A673 (cell line): ENCODE measurements at regions not wholly inside any gene's neighbourhood (a gene's known extent, or its start where the extent isn't known, plus 50 kb on each side); places are given as distances from the start of the nearest gene placed in this dataset.

Experiments used
- BruUV-seq: library from RNA; stranded (reverse); fragments of 400-500 nt; replicated peaks from 2 replicates; lab custom pipeline; 2021; lab: Mats Ljungman, UMichigan
- CTCF ChIA-PET: fragments of 300-600 bp; sonication (Branson Sonifier 250); formaldehyde crosslinking; loops from one replicate; lab custom pipeline; 2022; ENCODE audit warnings: antibody characterized with exemption; lab: Charles Lee
- POLR2A ChIA-PET: fragments of 300-600 bp; sonication (Branson Sonifier 250); formaldehyde crosslinking; loops from one replicate; lab custom pipeline; 2022; ENCODE audit warnings: antibody characterized with exemption; ENCODE audit not compliant: low non-redundant PET; lab: Charles Lee
- DNase-seq: peaks from one replicate; pipeline ENCODE4 v3.0.0-alpha.2; 2015; ENCODE audit warnings: low spot score
- H3K27ac ChIP-seq: fragments of 200-600 bp; sonication (generic); 2 replicates; pipeline ENCODE4 v1.5.1; 2016; ENCODE audit warnings: mixed run types, low read depth, mild to moderate bottlenecking, mixed read lengths, antibody characterized with exemption, low read length; ENCODE audit not compliant: poor library complexity, severe bottlenecking
- H3K27me3 ChIP-seq: fragments of 200-600 bp; sonication (generic); replicated peaks from 2 replicates; pipeline ENCODE4 v1.6.1; 2017; ENCODE audit warnings: mixed run types, low read depth, mild to moderate bottlenecking, mixed read lengths, antibody characterized with exemption, low read length; ENCODE audit not compliant: insufficient read depth, poor library complexity
- H3K36me3 ChIP-seq: fragments of 200-600 bp; sonication (generic); 2 replicates; pipeline ENCODE4 v1.6.1; 2016; ENCODE audit warnings: mixed run types, mild to moderate bottlenecking, mixed read lengths, antibody characterized with exemption, low read length; ENCODE audit not compliant: insufficient read depth, poor library complexity, severe bottlenecking
- H3K4me1 ChIP-seq: fragments of 200-600 bp; sonication (generic); 2 replicates; pipeline ENCODE4 v1.6.1; 2017; ENCODE audit warnings: mixed run types, mild to moderate bottlenecking, mixed read lengths, antibody characterized with exemption, low read length; ENCODE audit not compliant: insufficient read depth, poor library complexity, severe bottlenecking
- H3K4me3 ChIP-seq: fragments of 200-600 bp; sonication (generic); 2 replicates; pipeline ENCODE4 v1.5.1; 2016; ENCODE audit warnings: low read depth, mixed run types, mild to moderate bottlenecking, mixed read lengths, low read length; ENCODE audit not compliant: poor library complexity, severe bottlenecking
- H3K9me3 ChIP-seq: fragments of 200-600 bp; sonication (generic); 2 replicates; pipeline ENCODE4 v1.6.1; 2016; ENCODE audit warnings: mixed run types, low read depth, mild to moderate bottlenecking, mixed read lengths, antibody characterized with exemption, low read length; ENCODE audit not compliant: poor library complexity, severe bottlenecking
- EZH2 ChIP-seq: fragments of 200-600 bp; sonication (generic); IDR thresholded peaks from 2 replicates; pipeline ENCODE4 v1.6.1; 2017; ENCODE audit warnings: borderline replicate concordance, low read depth, mild to moderate bottlenecking, mixed read lengths, antibody characterized with exemption, low read length; ENCODE audit not compliant: poor library complexity, severe bottlenecking
- intact Hi-C: fragments of 100-400 bp; cut with micrococcal nuclease; formaldehyde crosslinking; loops from one replicate; pipeline ENCODE4 v1.10.0; 2022; ENCODE audit not compliant: unreplicated experiment
- TF ChIP-seq, protein P1 (sequence below): fragments of 300-800, 200-600 bp; sonication (generic); conservative IDR thresholded peaks from 2 replicates; pipeline ENCODE4 v1.5.1; 2017; ENCODE audit warnings: low read depth, mild to moderate bottlenecking, antibody characterized with exemption, low read length, moderate library complexity, mixed read lengths

DNA sequence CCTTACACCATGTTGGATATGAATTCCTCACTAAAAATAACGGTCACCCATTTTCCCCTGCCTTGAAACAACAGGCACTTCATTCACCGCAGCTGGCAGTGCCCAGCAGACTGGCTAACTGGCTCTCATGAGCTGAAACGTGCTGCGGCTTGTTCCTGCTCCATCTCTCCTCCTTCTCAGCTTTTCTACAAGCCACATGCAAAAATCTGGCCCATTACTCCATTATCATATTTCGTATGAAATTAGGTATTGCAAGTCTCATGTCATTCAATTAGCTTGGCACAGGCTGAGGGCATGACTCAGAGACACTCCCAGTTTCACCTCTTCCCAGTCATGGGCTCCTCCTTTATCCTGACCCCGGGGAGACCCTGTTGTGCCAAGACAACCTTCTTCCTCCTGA, 60.0 kb downstream of the MAGEF1 start:
- no peak for DNase-seq
- H3K27me3 ChIP-seq = no peaks in the 10 kb centered on the region
- BruUV-seq = no TSS peak

DNA sequence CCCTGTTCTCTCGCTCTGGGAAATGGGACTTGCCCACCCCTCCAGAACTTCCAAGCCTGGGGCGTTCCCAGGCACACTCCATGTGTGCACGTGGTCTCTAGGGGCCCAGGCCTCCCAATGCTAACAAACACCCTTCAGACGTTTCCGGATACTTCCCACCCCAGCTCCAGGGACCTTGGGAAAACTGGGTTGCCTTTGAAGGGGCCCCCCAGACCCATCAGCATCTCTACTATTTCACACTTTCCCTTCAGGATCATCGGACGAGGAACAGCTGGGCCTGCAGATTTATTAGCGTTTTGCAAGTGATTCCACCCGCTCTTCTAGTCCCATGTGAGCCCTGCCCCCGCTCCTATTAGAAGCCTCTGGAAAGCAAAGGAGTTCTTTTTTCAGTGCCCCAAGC, 63.2 kb downstream of the MAGEF1 start:
- no peaks in the 10 kb centered on the region for H3K4me1 ChIP-seq
- TF ChIP-seq, protein P1, sequence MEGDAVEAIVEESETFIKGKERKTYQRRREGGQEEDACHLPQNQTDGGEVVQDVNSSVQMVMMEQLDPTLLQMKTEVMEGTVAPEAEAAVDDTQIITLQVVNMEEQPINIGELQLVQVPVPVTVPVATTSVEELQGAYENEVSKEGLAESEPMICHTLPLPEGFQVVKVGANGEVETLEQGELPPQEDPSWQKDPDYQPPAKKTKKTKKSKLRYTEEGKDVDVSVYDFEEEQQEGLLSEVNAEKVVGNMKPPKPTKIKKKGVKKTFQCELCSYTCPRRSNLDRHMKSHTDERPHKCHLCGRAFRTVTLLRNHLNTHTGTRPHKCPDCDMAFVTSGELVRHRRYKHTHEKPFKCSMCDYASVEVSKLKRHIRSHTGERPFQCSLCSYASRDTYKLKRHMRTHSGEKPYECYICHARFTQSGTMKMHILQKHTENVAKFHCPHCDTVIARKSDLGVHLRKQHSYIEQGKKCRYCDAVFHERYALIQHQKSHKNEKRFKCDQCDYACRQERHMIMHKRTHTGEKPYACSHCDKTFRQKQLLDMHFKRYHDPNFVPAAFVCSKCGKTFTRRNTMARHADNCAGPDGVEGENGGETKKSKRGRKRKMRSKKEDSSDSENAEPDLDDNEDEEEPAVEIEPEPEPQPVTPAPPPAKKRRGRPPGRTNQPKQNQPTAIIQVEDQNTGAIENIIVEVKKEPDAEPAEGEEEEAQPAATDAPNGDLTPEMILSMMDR = no peak
- TF ChIP-seq EZH2 = no peak
- H3K4me3 ChIP-seq = no peak overlapping the region
- H3K27me3 ChIP-seq = no peaks in the 10 kb centered on the region
- no peaks in the 10 kb centered on the region for H3K9me3 ChIP-seq
- H3K27ac ChIP-seq = no peak overlapping the region
- no peak for DNase-seq
- ChIA-PET POLR2A (no interaction called here), CTCF (no interaction called here)
- intact Hi-C loops = no loop called here
- no TSS peak for BruUV-seq
- H3K36me3 ChIP-seq = no peaks in the 10 kb centered on the region

More for the DNA sequence above, 60.0 kb downstream of the MAGEF1 start:
- intact Hi-C loops = no loop called here
- H3K4me1 ChIP-seq = no peaks in the 10 kb centered on the region
- CTCF ChIA-PET = no interaction called here
- POLR2A ChIA-PET = no interaction called here
- H3K9me3 ChIP-seq = no peaks in the 10 kb centered on the region
- no peaks in the 10 kb centered on the region for H3K36me3 ChIP-seq
- H3K27ac ChIP-seq = no peak overlapping the region
- no peak overlapping the region for H3K4me3 ChIP-seq
- TF ChIP-seq, protein P1 = no peak

DNA sequence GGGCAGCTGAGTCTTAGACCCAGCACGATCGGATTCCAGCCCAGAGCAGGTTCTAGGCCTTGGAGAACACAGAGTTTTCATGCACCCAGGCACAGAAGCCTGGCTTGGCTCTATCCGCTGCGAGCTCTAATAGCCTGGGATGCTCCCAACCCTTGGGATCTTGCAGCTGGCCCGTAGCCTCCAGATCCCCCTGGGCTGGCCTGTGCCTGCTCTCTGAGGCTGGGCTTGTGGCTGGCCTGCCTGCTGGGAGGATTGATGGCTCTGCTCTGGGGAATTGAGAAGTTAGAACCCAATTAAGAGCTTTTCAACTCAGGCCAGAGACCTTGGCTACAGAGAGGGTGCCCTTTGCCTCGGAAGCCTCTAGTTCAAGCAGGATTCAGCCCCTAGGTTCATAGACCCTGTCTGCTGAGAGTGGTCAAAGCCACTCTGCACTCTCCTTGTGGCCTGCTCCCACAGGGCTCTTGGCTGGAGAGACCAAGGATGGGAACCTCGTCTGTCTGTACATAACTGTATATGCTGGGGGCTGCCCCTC, 64.4 kb downstream of the MAGEF1 start:
- DNase-seq = no peak
- Histone ChIP-seq H3K4me1 (no peaks in the 10 kb centered on the region), H3K9me3 (no peaks in the 10 kb centered on the region), H3K27me3 (no peaks in the 10 kb centered on the region), H3K27ac (no peak overlapping the region), H3K36me3 (no peaks in the 10 kb centered on the region), H3K4me3 (no peak overlapping the region)
- no peak for TF ChIP-seq EZH2
- intact Hi-C loops = no loop called here
- CTCF ChIA-PET = no interaction called here
- POLR2A ChIA-PET = no interaction called here
- BruUV-seq = no TSS peak

DNA sequence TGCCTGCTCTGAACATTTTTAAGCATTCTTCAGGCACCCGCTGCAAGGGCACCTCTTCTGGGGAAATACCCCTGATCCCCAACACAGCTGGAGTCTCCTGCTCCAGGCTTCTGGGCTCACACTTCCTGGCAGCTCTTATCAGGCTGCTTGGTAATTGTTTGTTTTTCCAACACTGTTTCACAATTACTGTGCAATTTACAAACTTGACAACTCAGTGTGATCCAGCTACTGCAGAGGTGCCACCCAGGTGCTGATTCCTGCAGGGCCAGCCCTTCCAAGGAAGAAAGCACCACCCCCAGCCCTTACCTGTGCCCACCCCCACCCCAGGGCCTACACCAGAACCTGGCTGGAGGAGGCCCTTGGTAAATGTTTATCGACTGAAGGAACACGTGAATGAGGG, 66.5 kb downstream of the MAGEF1 start:
- ChIA-PET CTCF (no interaction called here), POLR2A (no interaction called here)
- H3K4me3 ChIP-seq = no peak overlapping the region
- no peak for DNase-seq
- H3K36me3 ChIP-seq = no peaks in the 10 kb centered on the region
- intact Hi-C loops = no loop called here
- H3K9me3 ChIP-seq = no peaks in the 10 kb centered on the region
- BruUV-seq = no TSS peak
- no peak overlapping the region for H3K27ac ChIP-seq
- no peaks in the 10 kb centered on the region for H3K4me1 ChIP-seq
- no peaks in the 10 kb centered on the region for H3K27me3 ChIP-seq
- TF ChIP-seq EZH2 = no peak
- TF ChIP-seq, protein P1 = no peak
